BE2C (cell line): ENCODE measurements at regions not wholly inside any gene's neighbourhood (a gene's known extent, or its start where the extent isn't known, plus 50 kb on each side); places are given as distances from the start of the nearest gene placed in this dataset.

Source experiments
- DNase-seq: peaks from one replicate; pipeline ENCODE4 v3.0.0-alpha.2; 2020
- H3K27me3 ChIP-seq: fragments of 250-450 bp; sonication (Bioruptor Pico); 2 replicates; pipeline ENCODE4 v1.5.1; 2020; ENCODE audit warnings: mild to moderate bottlenecking
- H3K36me3 ChIP-seq: fragments of 250-450 bp; sonication (Bioruptor Pico); 2 replicates; pipeline ENCODE4 v1.5.1; 2020; ENCODE audit warnings: mild to moderate bottlenecking
- H3K4me1 ChIP-seq: fragments of 250-450 bp; sonication (Bioruptor Pico); 2 replicates; pipeline ENCODE4 v1.5.1; 2020
- H3K4me3 ChIP-seq: 2 replicates; pipeline ENCODE4 v1.5.1; 2011; ENCODE audit warnings: low read depth, low read length
- H3K9me3 ChIP-seq: fragments of 250-450 bp; sonication (Bioruptor Pico); 2 replicates; pipeline ENCODE4 v1.5.1; 2020
- CTCF ChIP-seq: IDR thresholded peaks from 2 replicates; pipeline ENCODE4 v1.5.1; 2012; ENCODE audit warnings: mild to moderate bottlenecking, low read depth, low read length

GRCh38 chr2:144213797-144214196 is 306.1 kb downstream of the ZEB2 start:
- Histone ChIP-seq H3K4me3 (no peak overlapping the region), H3K4me1 (no peaks in the 10 kb centered on the region), H3K36me3 (no peaks in the 10 kb centered on the region), H3K9me3 (no peaks in the 10 kb centered on the region), H3K27me3 (no peaks in the 10 kb centered on the region)
- no peak for TF ChIP-seq CTCF
- no peak for DNase-seq

GRCh38 chr2:144211826-144212225 is 308.1 kb downstream of the ZEB2 start:
- Histone ChIP-seq H3K27me3 (no peaks in the 10 kb centered on the region), H3K4me3 (no peak overlapping the region), H3K36me3 (no peaks in the 10 kb centered on the region), H3K4me1 (no peaks in the 10 kb centered on the region), H3K9me3 (no peaks in the 10 kb centered on the region)
- no peak for DNase-seq
- no peak for TF ChIP-seq CTCF

GRCh38 chr2:144211065-144211464 is 308.9 kb downstream of the ZEB2 start:
- no peaks in the 10 kb centered on the region for H3K36me3 ChIP-seq
- no peak for TF ChIP-seq CTCF
- no peaks in the 10 kb centered on the region for H3K27me3 ChIP-seq
- no peak for DNase-seq
- H3K4me3 ChIP-seq = no peak overlapping the region
- H3K4me1 ChIP-seq = no peaks in the 10 kb centered on the region
- H3K9me3 ChIP-seq = no peaks in the 10 kb centered on the region

- Histone ChIP-seq H3K36me3 (no peaks in the 10 kb centered on the region), H3K9me3 (no peaks in the 10 kb centered on the region), H3K27me3 (no peaks in the 10 kb centered on the region), H3K4me3 (no peak overlapping the region), H3K4me1 (no peaks in the 10 kb centered on the region)
- DNase-seq = no peak
- no peak for TF ChIP-seq CTCF
Observed at GRCh38 chr2:144210076-144210475, 309.8 kb downstream of the ZEB2 start.

- no peaks in the 10 kb centered on the region for H3K4me1 ChIP-seq
- H3K9me3 ChIP-seq = no peaks in the 10 kb centered on the region
- DNase-seq = no peak
- no peaks in the 10 kb centered on the region for H3K36me3 ChIP-seq
- no peak for TF ChIP-seq CTCF
- H3K4me3 ChIP-seq = no peak overlapping the region
- no peaks in the 10 kb centered on the region for H3K27me3 ChIP-seq
Observed at GRCh38 chr2:144208924-144209323, 311.0 kb downstream of the ZEB2 start.

GRCh38 chr2:144206019-144206418 is 313.9 kb downstream of the ZEB2 start:
- no peaks in the 10 kb centered on the region for H3K36me3 ChIP-seq
- no peak overlapping the region for H3K4me3 ChIP-seq
- no peaks in the 10 kb centered on the region for H3K27me3 ChIP-seq
- no peaks in the 10 kb centered on the region for H3K4me1 ChIP-seq
- no peak for DNase-seq
- TF ChIP-seq CTCF = no peak
- H3K9me3 ChIP-seq = no peaks in the 10 kb centered on the region
